Activated CD8-positive, alpha-beta memory T cell treated with anti-CD3 and anti-CD28 coated beads, Interleukin-2, amount 50 U/mL, for 4 hours (primary cell): ENCODE measurements at regions not wholly inside any gene's neighbourhood (a gene's known extent, or its start where the extent isn't known, plus 50 kb on each side); places are given as distances from the start of the nearest gene placed in this dataset.
"Not testable (repeated sequence)": the region's sequence is repeated elsewhere in the genome, so short reads cannot be mapped to it uniquely, and the experiment has no call there.

Experiments used
- DNase-seq: peaks from one replicate; pipeline ENCODE4 v3.0.0-alpha.2; 2020

DNA sequence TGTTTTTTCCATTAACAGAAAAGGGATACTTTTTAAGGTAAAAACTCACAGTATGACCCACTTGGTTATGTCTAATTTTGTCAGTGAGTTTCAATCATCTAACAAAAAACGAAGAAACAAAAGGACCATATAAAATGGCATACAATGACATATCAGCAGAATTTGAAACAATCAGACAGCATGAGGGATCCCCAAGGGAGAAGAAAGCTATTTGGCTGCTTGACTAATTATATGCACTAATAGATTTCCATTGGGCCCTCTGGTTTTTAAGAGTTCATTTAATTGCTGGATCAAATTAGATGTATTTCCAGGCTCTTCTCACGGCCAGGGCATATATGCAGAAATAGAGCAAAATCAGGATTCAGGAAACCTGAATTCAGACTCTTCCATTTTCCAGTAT is 376.4 kb upstream of the GBE1 start:
- DNase-seq, result no peak

DNA sequence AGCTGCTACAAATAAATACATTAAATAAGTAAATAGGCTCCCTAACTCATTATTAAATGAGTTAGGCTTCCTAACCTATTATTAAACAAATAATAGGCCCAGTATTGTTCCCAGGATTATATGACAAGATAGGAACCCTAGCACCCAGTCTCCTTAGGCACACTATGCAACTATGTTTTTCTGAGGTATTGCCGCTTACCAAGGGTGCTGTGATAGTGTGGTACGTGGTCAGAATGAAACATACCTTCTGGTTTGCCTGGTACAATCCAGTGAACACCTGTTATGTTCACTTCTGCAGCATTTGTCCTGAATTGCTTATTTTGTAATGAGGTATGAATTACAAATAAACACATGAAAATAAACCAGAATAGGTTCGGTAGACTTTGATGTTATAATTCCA is 375.6 kb upstream of the GBE1 start:
- no peak for DNase-seq

DNA sequence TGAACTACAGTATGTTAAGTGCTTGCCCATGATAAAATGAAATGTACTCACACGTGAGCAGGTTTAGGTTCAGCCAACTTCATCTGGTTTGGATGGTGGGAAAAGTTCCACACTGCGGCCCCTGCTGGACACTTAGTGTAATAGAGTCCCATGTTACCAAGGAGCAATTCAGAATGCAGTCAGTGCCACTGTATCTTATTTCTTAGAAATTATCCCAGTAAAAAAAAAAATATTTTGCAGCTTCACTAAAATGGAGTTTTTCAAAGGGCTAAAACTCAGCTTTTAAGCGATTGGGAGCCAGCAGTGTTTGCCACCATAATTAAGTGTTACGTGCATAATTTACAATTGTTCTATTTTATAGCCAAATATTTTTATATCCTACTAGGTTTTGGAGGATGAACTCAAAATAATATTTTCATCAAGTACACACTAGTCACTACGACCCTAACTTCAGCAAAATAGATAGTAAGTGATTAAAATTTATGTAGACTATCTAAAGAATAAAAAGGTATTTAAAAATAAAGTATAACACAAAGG is 371.7 kb upstream of the GBE1 start:
- peak; percentile 34 for DNase-seq

DNA sequence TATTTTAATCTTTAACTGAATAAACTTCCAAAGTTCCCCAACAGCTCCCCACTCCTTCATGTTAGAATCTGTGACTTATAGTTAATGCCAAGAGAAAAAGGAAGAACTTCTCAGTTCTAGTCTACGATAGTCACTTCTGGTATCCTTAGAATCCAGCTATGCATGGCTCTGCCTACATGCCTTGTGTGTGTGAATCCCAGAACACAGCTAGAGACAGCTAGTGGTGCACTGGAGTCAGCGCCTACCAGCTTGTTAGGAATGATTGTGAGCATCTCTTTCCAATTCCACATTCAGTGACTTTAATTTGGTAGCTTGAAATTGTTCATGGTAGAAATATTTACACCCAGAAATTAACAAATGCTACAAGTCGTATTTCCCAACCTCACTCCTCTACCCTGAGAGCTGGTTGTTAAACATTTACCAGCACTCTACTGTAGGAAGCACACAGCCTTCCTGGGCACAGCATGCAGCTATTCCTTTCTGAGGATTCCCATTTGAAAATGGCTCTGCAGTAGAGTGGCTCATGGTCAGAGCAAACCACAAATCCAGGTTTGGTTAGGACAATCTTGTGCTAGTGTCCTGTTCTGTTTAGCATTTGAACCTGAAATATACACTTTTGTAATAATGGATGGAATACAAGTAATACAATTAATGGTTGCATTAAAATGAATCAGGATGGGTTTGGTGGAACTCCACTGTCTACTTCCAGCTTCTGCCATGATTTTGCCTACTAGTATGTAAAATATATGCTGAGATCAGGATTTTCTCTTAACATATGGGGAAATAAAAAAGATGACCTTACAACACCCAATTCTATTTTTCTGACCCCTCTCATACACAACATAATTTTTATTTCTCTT is 371.0 kb upstream of the GBE1 start:
- no peak for DNase-seq

DNA sequence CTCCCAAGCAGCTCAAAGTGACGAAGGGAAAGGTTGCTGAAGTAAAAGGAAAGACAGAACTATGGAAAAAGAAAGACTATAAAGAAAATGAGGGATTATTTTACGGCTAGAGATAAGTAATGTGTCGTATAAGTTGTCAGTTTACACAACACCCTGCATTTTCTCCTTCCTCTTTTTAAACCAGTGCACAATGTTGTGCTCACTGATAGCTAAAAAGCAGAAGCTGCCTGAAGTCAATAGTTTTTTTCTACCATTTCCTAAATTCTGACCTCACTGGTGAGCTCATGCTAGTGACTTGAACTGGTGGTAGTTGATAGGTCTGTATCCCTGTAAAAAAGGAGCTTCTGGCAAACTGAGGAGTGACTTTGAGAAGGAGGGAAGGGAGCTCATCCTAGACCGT is 368.6 kb upstream of the GBE1 start:
- no peak for DNase-seq

DNA sequence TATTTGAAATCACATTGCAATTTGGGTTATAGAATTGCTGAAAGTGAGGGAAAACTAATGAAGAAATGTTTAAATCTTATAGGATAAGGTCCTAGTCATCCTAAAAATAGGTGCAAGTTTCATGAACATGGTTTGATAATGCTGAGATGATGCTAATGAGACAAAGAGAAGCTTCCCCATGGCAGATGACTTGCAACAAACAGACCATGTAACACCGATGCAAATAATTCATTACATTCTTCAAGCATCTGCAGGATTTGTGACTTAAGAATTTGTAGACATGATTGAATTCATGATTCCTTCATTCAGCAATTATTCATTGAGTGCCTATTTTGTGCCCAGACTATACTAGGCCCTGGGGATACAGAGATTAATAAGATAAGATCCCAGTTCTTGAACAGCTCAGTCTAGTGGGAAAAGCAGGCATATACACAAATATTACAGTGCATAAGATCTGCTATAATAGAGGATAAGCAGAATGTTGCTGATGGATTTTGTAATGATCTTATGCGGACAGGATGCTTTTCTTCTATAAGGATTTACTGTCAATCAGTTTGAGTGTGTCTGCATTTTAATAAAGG is 367.9 kb upstream of the GBE1 start:
- no peak for DNase-seq

DNA sequence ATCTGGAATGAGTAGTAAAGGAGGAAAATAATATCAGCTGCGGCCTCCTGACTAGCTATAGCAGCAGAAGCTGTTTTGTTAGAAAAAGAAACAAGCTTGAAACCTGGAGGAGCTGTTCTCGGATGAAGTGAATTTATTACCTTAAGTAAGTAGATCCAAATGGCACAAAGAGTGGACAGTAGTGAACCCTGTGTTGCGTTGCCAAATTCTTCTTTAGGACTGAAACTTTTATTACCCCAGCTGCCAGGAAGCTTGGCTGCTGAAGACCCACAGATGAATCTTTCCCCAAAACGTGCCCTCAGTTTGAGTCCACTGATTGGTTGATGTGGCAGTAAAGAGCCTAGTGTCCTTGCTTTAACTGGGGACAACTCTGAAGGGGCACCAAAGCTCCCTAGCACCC is 366.8 kb upstream of the GBE1 start:
- no peak for DNase-seq

DNA sequence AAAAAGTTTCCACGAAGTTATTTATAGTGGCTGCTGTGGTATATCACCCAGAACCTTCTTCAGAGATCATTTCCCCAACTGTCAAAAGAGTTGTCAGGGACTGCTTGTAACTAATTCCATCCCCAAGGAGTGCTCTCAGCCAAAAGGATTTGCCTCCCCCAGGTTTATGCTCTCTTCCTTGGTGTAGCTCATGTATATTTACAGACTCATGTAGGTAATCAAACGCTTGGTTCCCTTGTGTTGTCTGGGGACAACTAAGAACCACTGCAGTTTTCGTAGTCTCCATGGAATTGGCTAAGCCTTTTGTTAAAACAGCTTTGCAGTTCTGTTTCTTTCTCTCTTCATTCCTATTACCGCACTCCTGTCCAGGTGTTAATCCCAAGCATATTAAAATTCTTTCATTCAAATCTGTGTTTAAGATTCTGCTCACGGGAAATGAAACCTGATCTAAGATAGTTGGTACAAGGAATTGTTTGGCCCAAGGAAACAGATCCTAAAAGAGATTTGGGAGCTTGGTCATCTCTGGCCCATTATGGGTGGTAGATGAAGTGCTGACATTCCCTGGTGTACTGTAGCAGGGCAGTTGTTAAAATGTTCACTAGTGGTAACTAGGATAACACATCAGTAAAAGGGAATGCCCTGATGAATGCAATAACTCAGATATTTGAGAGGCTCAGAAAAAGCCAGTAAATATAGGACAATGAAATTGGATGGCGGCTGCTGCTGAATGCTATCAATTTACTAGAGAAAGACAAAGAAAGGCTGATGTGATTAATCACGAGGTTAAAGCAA is 361.3 kb upstream of the GBE1 start:
- no peak for DNase-seq

DNA sequence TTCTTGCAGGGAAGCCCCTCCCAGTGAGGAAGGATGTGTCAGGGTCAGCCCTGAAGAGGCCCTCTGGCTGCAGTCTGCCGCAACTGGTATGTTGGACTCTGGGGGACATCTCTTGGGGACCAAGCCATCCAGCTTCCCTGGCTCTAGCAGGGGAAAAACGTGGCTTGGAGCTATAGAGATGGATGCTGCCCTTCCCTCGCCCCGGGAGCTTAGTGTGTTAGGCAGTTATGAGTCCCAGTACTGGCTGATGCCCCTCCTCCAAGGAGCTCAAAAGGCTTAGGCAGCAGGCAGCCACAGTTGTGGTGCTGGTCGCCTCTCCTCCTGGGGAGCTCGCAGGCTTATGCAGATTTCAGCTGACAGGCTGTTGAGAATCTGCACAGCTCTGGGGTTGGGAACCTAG is 353.1 kb upstream of the GBE1 start:
- no peak for DNase-seq

DNA sequence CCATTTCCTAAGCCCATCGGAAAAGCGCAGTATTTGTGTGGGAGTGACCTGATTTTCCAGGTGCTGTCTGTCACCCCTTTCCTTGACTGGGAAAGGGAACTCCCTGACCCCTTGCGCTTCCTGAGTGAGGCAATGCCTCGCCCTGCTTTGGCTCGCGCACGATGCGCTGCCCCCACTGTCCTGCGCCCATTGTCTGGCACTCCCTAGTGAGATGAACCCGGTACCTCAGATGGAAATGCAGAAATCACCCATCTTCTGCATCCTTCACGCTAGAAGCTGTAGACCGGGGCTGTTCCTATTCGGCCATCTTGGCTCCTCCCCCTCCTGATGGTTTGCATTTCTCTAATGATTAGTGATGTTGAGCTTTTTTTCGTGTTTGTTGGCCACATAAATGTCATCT is 349.3 kb upstream of the GBE1 start:
- not testable (repeated sequence) for DNase-seq

DNA sequence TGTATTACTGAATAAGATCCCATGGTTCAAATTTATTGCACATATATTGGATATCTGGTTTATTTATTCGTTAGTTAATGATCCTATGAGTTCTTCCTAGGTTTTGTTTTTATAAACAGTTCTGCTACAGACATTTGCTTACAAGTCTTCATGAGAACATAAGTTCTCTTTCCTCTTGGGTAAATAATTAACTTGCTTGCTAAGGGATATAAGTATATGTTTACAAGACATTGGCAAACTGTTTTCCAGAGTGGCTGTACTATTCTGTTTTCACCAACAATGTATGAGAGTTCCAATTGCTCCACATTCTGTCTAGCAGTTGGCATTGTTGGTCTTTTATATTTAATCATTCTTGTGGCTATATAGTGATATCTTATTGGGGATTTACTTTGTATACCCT is 341.8 kb upstream of the GBE1 start:
- DNase-seq, result no peak

DNA sequence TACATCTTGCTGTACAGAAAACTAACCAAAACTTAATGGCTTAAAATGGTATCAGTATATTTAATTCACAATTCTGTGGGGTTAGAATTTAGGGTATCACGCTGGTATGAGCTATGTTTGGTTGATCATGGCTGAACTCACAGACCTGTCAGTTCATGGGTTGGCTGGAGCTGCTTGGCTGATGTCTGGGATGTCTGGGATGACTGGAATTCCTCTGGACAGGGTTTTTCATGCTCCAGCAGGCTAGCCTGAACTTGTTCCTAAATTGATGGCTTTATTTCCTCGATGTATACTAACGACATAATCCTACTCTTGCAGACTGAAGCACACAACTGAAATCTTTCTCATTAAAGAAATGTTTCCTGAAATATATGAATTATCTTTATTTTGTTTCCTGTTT is 338.9 kb upstream of the GBE1 start:
- no peak for DNase-seq

DNA sequence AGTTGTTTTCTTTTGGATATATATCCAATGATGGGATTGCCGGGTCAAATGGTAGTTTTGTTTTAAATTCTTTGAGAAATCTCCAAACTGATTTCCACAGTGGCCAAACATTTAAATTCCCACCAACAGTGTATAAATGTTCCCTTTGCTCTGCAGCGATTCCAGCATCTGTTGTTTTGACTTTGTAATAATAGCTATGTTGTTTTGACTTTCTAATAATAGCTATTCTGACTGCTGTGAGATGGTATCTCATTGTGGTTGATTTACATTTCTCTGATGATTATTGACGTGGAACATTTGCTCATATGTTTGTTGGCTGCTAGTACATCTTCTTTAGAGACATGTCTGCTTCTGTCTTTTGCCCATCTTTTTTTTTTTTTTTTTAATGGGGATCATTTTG is 332.2 kb upstream of the GBE1 start:
- DNase-seq, result no peak

DNA sequence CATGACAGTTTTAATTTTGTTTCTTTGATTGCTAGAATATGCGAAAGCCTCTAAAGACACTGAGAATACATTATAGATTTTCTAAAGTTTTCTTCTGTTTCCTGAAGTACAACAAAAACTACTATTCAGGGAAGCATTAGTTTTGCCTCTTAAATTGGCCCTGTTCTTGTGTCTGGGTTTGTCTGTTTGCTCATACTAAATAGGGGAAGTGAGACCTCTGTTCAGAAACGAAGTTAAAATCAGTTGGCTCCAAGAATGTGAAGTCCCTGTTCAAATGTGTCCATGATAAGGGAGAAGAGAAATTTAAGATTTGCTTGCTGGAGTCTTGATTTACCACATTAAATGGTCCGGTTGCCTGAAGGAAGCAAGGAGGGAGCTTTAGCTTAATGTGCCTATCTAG is 327.3 kb upstream of the GBE1 start:
- no peak for DNase-seq

DNA sequence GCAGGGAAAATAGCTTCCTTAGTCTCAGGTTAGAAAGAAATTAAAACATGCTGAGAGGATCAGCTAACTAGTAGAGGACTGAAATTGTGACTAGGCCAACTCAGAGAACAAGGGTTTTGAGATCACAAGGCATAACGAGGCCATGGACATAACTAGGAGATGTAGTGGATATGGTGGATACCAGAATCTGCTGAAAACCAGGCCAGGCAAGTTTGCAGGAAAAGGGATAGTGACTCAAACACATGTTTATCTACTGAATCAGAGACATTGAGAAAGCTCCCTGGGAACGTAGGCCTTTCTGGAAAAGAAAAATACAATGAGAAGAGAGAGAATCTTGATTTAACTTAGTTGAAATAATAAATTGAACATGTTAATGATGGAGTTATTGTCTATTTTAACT is 326.5 kb upstream of the GBE1 start:
- DNase-seq, result no peak

DNA sequence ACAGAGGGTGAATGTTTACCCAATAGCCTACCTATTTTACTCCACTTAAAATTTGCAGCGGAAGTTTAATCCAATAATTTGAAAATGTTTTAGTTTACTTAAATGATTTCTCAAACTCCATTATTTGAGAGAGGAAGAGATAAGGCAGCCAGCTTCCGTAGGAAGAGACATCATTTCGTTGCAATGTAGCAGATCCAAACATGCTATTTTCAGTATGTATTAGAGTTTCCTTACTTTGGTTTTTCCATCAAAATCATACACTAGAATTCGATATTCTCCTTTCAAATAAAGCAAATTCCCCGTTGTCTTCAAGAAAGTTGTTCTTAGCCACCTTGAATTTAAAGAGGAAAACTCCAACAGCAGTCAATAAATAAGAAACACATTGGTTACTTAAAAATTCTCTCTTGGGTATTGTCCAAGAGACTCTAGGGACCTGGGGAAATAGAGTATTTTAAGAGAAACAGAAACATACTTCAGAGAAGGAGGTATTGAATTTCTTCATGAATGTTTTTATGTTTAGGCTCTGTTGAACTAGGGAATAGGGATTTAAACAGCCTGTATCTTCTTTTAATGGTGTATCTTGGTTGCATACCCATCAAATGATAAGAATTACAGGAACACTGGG is 324.5 kb upstream of the GBE1 start:
- DNase-seq, result no peak

DNA sequence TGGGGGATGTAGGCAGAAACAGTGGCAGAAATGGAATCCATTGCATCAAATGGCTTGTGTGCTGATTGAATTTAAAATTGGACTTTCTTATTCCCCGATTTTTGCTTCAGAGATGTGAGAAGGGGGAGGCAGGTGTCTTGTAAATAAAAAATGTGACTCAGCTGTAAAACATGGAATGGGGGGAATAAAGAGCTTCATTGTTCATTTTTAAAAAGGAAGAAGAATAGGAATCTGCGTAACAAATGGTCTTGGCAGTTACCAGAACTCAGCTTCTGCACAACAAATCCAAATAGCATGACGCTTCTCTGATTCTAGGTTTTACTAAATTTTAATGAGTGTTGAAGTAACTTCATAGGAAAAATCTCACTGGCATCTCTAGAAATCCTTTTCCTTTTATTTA is 323.9 kb upstream of the GBE1 start:
- DNase-seq, result no peak

DNA sequence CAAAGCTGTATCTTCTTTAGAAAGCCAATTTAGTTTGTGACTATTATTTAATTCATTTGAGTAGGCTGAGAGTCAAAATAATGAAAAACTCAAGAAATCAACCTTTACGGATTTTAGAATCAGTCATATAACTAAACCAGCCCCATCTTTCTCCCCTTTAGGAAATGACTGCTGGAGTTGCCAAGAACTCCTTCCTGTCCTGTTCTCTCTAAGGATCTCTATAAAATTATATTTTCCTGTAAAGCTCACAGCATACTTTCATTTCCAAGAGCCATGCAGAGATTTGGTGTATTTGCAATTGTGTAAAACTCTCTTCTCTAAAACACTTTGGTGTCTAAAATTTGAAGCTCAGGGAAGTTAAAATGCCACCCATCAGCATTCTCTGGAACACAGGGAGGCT is 323.4 kb upstream of the GBE1 start:
- DNase-seq, result no peak

DNA sequence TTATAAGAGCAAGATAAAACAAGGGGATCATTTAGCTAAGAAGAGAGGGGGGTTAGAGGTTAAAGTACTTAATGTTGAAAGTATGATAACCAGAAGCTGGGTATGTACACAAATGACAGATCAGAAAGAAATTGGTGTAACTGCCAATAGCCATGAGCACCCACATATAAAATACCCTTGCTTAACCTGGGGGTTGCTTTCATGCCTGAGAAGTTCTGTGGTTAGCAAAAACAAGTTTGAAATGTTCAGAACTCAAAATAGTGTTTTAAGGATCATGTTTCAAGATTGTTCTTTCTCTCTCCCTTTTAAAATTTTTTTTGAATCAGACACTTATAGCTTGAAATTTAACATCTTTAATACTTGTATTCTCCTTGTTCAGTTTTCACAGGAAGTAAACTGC is 321.4 kb upstream of the GBE1 start:
- DNase-seq, result no peak

DNA sequence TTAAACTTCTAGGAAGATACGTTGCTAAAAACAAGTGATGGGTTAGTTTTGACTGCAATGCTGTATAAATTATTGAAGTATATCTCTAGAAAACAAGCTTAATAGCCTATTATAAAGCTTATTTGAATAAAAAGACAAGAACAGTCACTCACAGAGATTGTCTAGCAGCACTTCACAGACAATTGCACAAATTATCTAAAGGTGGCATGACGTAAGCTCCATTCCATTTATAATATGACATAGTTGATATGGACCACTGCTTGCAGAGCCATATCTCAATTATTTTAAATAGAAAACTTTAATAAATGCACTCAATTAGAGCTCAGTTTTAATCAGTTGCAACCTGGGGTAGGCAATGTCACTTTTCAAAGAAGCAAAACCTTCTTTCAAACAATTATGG is 319.9 kb upstream of the GBE1 start:
- no peak for DNase-seq

DNA sequence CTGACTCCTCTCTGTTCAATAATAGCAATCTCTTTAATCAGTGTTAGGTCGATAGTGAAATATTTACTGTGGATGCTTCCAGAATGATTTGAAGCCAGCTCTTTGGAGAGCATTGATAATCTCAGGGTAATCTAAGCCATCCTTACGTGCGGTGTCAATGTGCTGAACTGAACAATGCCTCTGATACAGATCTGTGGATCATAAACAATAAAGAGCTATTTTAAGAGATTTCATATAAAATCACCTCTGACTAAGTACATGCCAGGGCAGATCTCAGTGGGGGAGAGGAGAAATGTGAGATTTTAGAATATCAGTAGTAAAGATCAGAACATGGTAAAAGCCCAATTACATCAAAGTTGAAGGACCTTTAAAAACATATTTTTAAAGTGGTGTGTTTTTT is 319.3 kb upstream of the GBE1 start:
- no peak for DNase-seq

DNA sequence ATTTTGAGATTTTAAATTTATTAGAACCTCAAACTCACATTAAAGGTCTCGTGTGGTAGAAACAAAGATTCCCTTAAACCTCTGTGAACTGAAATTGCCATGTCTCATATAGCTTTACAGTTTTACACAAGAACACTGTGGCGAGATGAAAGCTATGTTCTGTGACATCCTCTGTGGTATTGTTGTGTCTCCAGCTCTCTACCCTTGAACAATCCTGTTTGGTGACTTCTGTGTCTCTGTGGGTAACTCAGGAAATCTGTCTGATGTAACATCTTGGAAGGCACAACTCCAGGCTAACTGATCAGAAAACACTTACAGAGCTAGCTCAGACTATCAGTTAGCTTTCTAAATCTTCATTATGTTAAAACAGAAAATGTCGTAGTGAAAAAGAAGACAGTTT is 318.8 kb upstream of the GBE1 start:
- no peak for DNase-seq

DNA sequence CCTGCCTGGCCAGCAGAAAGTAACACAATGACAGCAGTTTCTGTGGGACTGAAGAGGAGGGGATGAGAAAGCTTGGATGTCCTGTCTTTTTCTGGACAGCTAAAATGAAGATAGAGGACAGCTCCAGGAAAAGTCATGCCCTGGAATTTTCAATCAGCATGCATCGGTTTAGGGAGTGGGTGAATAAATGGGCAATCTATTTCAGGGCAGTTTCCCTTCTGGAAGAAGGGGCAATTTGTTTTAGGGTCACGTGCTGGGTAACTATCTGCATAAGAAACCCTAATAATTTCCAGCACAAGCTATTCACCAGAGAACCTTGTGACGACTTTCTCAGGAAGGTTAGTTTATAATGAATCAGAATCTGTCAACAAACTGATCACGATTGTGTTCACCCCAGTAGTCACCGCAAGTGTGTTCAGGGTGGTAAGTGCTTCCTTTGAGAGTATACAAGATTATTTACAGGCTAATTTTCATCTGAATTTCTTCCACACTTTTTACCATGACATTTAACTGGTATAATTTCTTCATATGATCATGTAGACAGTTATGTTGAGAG is 318.0 kb upstream of the GBE1 start:
- no peak for DNase-seq
